ENCODE measurements at regions not wholly inside any gene's neighbourhood (a gene's known extent, or its start where the extent isn't known, plus 50 kb on each side); places are given as distances from the start of the nearest gene placed in this dataset.

- no peak for DNase-seq (ENCODE audit: low read depth)
Measured at GRCh38 chr3:107082527-107082926, 294.7 kb upstream of the CCDC54 start.

- DNase-seq (ENCODE audit: low read depth): no peak
Measured at GRCh38 chr3:107085261-107085660, 292.0 kb upstream of the CCDC54 start.

DNA sequence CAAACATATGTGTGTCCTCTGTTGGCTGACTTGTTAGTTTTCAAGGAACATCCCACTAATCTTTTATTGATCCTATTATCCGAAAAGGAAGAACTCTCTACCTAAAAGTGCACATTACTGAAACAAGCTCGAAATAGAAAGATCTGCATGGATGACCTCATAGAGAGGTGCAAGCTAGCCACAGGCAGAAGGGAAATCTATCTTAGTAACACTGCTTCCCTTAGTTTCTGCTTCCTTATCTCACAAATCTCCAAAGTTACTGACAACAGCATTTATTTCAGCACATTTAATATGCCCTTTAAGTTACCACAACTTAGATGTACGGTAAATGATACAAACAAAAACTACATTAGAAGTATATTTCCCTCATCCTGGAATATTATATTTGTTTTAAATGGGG lies 285.1 kb upstream of the CCDC54 start:
- no peak for DNase-seq (ENCODE audit: low read depth)

GRCh38 chr3:107098864-107099263 lies 278.4 kb upstream of the CCDC54 start:
- no peak for DNase-seq (ENCODE audit: low read depth)

GRCh38 chr3:107100137-107100536 lies 277.1 kb upstream of the CCDC54 start:
- no peak for DNase-seq (ENCODE audit: low read depth)

DNA sequence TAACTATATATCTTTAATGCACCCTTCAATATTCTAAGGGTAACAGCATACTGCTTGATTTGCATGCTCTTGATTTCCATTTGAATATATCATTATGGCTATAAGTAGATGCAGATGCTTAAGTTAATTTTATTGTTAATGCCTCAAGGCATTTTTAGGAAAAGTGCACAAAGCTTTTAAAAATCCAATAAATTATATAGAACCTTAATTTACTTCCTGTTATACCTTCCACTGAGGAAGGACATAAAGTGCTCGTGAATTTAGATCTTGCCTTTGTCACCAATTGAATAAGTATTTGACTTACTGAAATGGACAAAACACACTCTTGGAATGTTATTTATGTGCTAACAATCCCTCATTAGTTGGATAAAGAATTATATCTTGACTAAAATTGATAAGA lies 276.7 kb upstream of the CCDC54 start:
- no peak for DNase-seq (ENCODE audit: low read depth)

DNA sequence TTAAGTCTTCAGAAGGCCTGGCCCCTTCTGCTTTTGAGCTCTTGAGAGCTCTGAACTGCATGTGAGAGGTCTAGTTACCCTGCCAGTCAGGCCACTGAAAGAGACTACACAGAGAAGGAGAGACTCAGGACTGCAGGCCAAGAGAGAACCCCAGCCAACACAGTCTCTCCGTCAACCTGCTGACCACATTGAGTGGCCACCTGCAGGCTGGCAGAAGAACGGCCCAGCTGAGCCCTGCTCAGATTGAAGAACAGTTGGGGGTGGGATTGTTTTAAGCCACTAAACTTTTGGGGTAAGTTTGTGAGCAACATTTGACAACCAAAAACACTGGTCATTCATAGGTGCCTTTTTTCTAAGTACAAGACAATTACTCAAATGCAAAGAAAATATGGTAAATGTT lies 273.5 kb upstream of the CCDC54 start:
- DNase-seq (ENCODE audit: low read depth): no peak

DNA sequence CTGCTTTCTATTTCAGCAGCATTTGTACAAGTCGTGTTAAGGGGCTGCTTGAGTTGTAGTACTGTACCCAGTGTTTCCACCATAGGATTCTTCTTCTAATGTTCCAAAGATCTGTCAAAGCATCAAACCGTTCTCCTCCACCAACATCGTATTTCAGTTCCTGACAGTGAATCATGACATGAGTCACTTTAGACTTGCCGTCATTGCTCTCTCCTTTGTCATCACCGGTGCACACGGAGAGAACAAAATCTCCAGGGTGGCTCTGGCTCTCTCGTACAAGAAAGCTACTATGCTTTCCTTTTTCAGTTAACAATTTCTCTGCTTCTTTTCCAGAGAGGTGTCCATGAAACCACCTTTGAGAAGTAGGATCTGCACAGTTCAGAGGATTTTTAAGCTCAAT lies 270.9 kb upstream of the CCDC54 start:
- no peak for DNase-seq (ENCODE audit: low read depth)

DNA sequence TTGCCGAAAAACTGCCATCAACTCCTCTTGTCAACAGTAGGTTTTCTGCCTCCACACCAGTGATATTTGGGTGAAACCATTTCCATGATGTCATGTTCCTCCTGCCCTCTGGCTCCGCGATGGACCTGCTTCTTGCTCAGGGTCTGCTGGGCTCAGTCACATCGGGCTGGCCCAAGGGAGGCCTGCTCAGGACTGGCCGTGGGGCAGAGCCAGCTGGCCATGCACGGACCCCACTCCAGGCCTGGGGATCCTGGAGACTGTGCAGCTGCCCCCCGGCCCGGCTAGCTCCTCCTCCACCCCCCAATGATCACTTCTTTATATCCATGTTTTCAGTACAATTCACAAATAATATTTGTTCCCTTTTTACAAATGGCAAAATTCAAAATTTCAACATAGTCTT lies 270.3 kb upstream of the CCDC54 start:
- DNase-seq (ENCODE audit: low read depth): no peak

GRCh38 chr3:107110596-107111305 lies 266.5 kb upstream of the CCDC54 start:
- no peak for DNase-seq (ENCODE audit: low read depth)

DNA sequence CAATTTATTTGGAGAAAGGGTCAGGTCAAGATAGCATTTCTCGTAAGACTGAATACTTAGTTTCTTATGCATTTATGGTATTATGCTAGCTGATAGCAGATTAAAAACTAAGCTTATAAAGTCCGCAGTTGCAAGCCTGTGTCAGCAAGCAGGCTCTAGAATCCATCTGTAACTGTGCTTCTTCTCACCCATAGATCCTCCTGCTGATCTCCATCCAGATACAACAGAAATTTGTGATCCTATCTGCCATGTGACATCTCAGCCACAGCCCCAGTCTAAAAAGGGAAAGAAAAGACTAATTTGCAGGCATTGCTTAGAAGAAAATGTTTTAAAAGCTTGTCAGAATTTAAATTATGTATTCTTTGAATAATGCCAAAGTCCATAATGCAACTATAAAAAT lies 265.4 kb upstream of the CCDC54 start:
- DNase-seq (ENCODE audit: low read depth): no peak

DNA sequence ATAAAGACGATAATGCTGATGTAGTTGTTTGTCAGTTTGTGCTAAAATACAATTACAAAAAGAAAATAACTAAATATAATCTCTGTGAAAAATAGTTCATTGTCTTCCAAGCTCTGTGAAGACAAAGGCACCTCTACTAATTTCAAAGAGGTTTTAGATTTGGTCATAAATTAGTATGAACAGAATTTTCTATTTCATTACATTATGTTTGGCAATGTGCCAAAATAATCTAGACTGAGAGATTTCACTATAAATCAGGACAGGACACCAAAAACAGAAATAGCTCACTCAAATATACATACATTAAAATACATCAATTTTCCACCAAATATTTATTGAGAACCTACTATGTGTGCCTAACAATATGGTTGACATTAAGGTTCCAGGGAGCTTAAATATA lies 264.9 kb upstream of the CCDC54 start:
- no peak for DNase-seq (ENCODE audit: low read depth)

DNA sequence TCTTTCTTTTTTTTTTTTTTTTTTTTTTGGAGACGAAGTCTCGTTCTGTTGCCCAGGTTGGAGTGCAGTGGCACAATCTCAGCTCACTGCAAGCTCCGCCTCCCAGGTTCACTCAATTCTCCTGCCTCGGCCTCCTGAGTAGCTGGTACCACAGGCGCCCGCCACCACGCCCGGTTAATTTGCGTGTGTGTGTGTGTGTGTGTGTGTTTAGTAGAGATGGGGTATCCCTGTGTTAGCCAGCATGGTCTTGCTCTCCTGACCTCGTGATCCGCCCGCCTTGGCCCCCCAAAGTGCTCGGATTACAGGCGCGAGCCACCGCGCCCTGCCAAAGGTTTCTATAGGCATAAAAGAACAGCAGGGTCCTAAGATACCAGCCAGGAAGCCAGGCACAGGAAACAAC lies 261.0 kb upstream of the CCDC54 start:
- DNase-seq (ENCODE audit: low read depth): no peak

DNA sequence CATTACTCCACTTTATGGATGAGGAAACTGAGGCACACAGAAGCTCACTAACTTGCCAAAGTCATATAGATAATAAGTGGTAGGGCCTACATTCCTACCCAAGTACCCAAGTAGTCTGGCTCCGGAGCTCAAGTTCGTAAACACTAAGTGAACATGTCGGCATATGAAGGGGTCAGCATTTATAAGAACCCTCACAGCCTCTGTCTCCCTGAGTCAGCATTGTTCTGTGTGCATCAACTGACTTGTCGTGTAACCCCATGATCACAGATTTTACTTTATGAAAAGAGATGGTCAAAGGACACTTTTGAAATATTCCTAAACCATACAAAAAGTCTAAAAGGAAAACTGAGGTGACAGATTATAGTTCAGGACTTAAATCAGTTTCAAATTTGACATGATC lies 260.1 kb upstream of the CCDC54 start:
- no peak for DNase-seq (ENCODE audit: low read depth)

GRCh38 chr3:107117922-107118536 lies 259.2 kb upstream of the CCDC54 start:
- DNase-seq (ENCODE audit: low read depth): no peak

DNA sequence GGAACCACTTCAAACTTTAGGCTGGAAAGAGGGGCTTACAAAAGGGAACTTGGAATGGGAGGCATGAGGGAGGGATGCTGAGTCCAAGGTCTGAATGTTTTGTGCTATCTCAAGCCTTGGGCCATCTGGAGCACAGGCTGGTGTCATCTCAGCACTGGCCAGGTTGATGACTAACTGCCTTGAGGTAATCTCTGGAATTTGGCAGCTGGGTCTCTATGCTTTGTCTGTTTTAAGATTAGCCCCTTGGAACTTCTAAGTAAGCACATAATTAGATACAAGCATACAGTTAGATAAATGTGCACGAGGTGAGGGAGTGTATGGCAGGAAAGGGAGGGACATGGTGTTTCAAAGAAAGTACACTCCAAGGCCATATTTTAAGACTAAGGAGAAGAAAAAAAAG lies 252.4 kb upstream of the CCDC54 start:
- DNase-seq (ENCODE audit: low read depth): no peak

GRCh38 chr3:107128946-107129345 lies 248.3 kb upstream of the CCDC54 start:
- no peak for DNase-seq (ENCODE audit: low read depth)

DNA sequence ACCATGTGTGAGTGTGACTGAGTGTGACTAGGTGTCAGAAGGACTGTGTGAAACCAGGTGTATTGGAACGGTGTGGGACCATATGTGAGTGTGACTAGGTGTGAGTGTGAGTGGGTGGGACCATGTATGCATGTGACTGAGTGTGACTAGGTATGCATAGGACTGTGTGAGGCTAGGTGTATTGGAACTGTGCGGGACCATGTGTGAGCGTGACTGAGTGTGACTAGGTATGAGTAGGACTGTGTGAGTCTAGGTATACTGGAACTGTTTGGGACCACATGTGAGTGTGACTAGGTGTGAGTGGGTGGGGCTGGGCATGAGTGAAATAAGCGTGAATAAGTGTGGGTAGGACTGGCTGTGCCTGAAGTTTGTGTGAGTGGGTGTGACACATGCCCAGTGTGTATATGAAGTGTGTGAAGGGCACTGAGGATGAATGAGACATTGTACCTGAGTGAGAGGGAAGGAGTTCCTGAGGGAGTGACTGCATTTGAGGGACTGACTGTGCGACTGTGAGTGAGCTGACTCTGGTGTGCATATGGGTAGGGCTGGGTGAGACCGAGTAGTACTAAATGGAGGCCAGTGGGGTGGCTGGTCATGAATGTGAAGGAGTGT lies 247.0 kb upstream of the CCDC54 start:
- no peak for DNase-seq (ENCODE audit: low read depth)

- DNase-seq (ENCODE audit: low read depth): no peak
Measured at GRCh38 chr3:107132674-107133073, 244.6 kb upstream of the CCDC54 start.

DNA sequence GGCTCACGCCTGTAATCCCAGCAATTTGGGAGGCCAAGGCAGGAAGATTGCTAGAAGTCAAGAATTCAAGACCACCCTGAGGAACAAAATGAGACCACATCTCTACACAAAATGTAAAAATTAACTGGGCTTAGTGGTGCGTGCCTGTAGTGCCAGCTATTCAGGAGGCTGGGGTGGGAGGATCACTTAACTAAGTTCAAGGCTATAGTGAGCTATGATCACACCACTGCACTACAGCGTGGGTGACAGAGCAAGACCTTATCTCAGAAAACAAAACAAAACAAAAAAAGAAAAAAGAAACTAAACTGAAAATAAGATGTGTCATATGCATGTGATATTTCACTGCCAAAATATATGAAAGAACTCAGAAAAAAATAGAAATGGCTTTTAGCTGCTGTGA lies 243.3 kb upstream of the CCDC54 start:
- no peak for DNase-seq (ENCODE audit: low read depth)

GRCh38 chr3:107142171-107142570 lies 235.1 kb upstream of the CCDC54 start:
- no peak for DNase-seq (ENCODE audit: low read depth)

GRCh38 chr3:107142786-107143575 lies 234.3 kb upstream of the CCDC54 start:
- DNase-seq (ENCODE audit: low read depth): no peak

- DNase-seq (ENCODE audit: low read depth): no peak
Measured at GRCh38 chr3:107150675-107151074, 226.6 kb upstream of the CCDC54 start.

Measured in stimulated activated CD8-positive, alpha-beta memory T cell treated with anti-CD3 and anti-CD28 coated beads, Interleukin-4, amount 100 ng/mL, for 24 hours (primary cell).